ENCODE measurements at regions not wholly inside any gene's neighbourhood (a gene's known extent, or its start where the extent isn't known, plus 50 kb on each side); places are given as distances from the start of the nearest gene placed in this dataset.

GRCh38 chr4:11072463-11072862 lies 356.2 kb downstream of the HS3ST1 start:
- TF ChIP-seq CTCF (IDR thresholded peaks at IDR 0.05 in 2 of 3, conservative IDR thresholded peaks at IDR 0.05 in 1 of 3; ENCODE audit: borderline replicate concordance in 1 of 3, insufficient read depth in 1 of 3, low read depth in 2 of 3, low read length in 2 of 3) (no peak), EZH2phosphoT487 (IDR thresholded peaks at IDR 0.05; ENCODE audit: borderline replicate concordance) (no peak), SIN3A (IDR thresholded peaks at IDR 0.05; ENCODE audit: low read depth) (no peak)
